ENCODE measurements at regions not wholly inside any gene's neighbourhood (a gene's known extent, or its start where the extent isn't known, plus 50 kb on each side); places are given as distances from the start of the nearest gene placed in this dataset.

DNA sequence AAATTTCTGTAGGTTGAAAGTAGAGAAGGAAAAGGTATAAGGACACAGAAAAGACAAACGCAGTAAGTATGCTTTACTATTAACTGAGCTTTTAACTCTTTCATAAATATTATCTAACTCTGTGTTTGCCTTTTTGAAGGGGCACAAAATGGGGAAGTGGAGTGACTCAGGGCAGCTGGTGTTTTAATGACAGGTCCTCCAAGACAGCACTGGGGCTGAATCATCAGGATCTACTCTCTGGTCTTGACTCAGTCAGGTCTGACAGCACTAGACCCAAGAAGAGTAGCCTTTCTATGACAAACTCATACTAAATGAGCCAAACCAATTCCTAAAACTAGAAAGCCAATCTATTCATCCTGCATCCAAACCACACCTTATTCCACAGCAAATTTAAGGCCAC, 102.2 kb downstream of the APTX start:
- TF ChIP-seq, protein P1, sequence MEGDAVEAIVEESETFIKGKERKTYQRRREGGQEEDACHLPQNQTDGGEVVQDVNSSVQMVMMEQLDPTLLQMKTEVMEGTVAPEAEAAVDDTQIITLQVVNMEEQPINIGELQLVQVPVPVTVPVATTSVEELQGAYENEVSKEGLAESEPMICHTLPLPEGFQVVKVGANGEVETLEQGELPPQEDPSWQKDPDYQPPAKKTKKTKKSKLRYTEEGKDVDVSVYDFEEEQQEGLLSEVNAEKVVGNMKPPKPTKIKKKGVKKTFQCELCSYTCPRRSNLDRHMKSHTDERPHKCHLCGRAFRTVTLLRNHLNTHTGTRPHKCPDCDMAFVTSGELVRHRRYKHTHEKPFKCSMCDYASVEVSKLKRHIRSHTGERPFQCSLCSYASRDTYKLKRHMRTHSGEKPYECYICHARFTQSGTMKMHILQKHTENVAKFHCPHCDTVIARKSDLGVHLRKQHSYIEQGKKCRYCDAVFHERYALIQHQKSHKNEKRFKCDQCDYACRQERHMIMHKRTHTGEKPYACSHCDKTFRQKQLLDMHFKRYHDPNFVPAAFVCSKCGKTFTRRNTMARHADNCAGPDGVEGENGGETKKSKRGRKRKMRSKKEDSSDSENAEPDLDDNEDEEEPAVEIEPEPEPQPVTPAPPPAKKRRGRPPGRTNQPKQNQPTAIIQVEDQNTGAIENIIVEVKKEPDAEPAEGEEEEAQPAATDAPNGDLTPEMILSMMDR (IDR thresholded peaks at IDR 0.05; ENCODE audit: control extremely low read depth, extremely low read depth, low read depth, missing control alignments) = no peak
- ChIA-PET CTCF (interaction anchor here (1.1 to 1.6 kb wide), 4 partner anchors 12 to 31 kb away, joined by 3 to 4 read pairs (median 3); no protein-coding TSS in a partner anchor), POLR2A (no interaction called here)
- DNase-seq (ENCODE audit: extremely low spot score) = no peak

DNA sequence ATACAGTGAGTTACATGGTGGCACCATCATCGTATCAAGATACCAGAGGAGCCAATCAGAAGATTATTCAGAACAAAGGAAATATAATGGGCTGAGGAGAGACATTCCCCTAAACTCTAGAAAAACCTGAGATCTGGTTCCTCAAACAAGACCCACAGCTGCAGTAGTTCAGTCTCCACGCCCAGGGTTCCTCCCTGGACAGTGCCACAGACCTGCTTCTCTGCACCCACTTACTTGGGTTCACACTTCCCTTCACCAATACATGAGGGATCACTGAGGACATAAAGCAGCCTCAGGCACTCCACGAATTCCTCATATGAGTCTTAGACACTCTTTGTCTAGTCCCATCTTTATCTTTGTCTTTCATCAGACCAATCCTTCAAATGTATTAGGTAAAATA, 101.7 kb downstream of the APTX start:
- TF ChIP-seq, protein P1 (IDR thresholded peaks at IDR 0.05; ENCODE audit: control extremely low read depth, extremely low read depth, low read depth, missing control alignments) = no peak
- ChIA-PET CTCF (interaction anchor here (1.6 kb wide), 2 partner anchors 17 to 20 kb away, joined by 3 read pairs; no protein-coding TSS in a partner anchor), POLR2A (no interaction called here)
- no peak for DNase-seq (ENCODE audit: extremely low spot score)

DNA sequence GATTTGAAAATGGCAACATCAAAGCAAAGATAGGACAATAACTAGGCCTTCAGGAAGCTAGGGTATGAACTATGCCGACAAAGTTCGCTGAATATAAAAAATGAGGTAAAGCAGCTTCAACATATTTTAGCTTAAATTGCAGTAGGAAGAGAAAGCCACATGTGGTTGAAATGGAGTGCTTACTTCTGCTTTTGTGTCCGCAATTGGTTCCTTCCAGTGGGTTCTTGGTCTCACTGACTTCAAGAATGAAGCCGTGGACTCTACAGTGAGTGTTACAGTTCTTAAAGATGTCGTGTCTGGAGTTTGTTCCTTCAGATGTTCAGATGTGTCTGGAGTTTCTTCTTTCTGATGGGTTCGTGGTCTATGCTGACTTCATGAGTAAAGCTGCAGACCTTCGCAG, 95.2 kb downstream of the APTX start:
- TF ChIP-seq, protein P1 (IDR thresholded peaks at IDR 0.05; ENCODE audit: control extremely low read depth, extremely low read depth, low read depth, missing control alignments) = no peak
- DNase-seq (ENCODE audit: extremely low spot score) = no peak
- CTCF ChIA-PET = interaction anchor here (1.3 to 1.6 kb wide), 2 partner anchors 62 to 527 kb away, joined by 3 to 6 read pairs; no protein-coding TSS in a partner anchor
- POLR2A ChIA-PET = no interaction called here

DNA sequence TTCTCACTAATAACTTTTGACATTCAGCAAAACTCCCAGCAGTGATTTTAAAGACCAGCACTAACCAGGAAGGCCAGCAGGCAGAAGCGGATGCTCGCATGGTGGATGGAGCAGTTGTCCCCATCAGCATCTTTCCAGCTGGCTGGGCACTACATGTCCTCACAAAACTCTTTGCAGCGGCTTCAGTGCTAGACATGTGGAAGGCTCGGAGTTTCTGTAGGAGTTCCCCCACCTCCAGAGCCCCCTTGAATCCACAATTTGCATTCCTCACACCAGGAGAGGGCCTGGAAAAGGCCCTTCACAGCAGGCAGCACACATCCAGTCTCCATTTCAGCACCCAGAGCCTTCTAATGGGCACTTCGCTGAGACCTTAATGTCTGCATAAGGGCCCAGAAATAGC, 85.6 kb downstream of the APTX start:
- TF ChIP-seq, protein P1 (IDR thresholded peaks at IDR 0.05; ENCODE audit: control extremely low read depth, extremely low read depth, low read depth, missing control alignments) = no peak
- no peak for DNase-seq (ENCODE audit: extremely low spot score)
- ChIA-PET CTCF (no interaction called here), POLR2A (no interaction called here)

DNA sequence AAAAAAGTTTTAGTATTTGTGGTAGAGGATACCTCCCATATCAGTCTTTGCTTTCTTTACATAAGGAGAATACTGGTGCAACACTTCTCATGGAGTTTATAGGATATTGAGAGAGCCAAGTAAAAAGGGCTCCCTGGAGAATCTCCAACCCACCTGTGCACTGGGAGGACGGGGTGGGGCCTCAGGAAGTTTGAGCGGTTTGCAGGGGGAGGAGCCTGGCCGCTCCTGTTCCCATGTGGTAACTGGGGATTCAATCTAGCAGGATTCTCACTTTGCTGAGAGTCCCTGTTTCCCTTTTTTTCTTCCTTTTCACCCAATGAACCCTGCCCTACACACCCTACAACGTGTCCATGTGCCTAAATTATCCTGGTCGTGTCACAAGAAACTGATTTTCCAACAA, 82.8 kb downstream of the APTX start:
- DNase-seq (ENCODE audit: extremely low spot score) = no peak
- POLR2A ChIA-PET = no interaction called here
- TF ChIP-seq, protein P1 (IDR thresholded peaks at IDR 0.05; ENCODE audit: control extremely low read depth, extremely low read depth, low read depth, missing control alignments) = no peak
- CTCF ChIA-PET = interaction anchor here (1.2 kb wide), 1 partner anchor 28 kb away, joined by 4 read pairs; no protein-coding TSS in a partner anchor
